CD4-positive, CD25-positive, alpha-beta regulatory T cell (primary cell): ENCODE measurements at regions not wholly inside any gene's neighbourhood (a gene's known extent, or its start where the extent isn't known, plus 50 kb on each side); places are given as distances from the start of the nearest gene placed in this dataset.
"Not testable (repeated sequence)": the region's sequence is repeated elsewhere in the genome, so short reads cannot be mapped to it uniquely, and the experiment has no call there.

Experiments
- ATAC-seq, 2 donors: fragments of 150-1000 bp; cut with Tn5 transposase; one replicate each; pipeline ENCODE4 v1.10.0; 2021; ENCODE audit warnings: low read depth in 2 of 2, moderate number of reproducible peaks in 2 of 2, moderate library complexity in 1 of 2
- DNase-seq, 3 donors: peaks; one replicate each; pipeline versions ENCODE4 v3.0.0 to v3.0.0-alpha.2; 2012 to 2022; ENCODE audit warnings: mixed read lengths in 1 of 3
- H3K27ac ChIP-seq: one replicate; pipeline ENCODE4 v1.7.0; 2013; ENCODE audit warnings: mild to moderate bottlenecking, low read length; ENCODE audit not compliant: insufficient read depth, poor library complexity, severe bottlenecking
- H3K27me3 ChIP-seq: one replicate; pipeline ENCODE4 v1.7.0; 2013; ENCODE audit warnings: low read length; ENCODE audit not compliant: control insufficient read depth, insufficient read depth
- H3K36me3 ChIP-seq: one replicate; pipeline ENCODE4 v1.7.0; 2013; ENCODE audit warnings: mild to moderate bottlenecking, low read length, moderate library complexity; ENCODE audit not compliant: control insufficient read depth, insufficient read depth
- H3K4me1 ChIP-seq: 2 replicates; pipeline ENCODE4 v1.7.0; 2013; ENCODE audit warnings: mild to moderate bottlenecking, low read length; ENCODE audit not compliant: insufficient read depth, control insufficient read depth, poor library complexity, severe bottlenecking
- H3K4me3 ChIP-seq: one replicate; pipeline ENCODE4 v1.7.0; 2013; ENCODE audit warnings: low read depth, mild to moderate bottlenecking, low read length, moderate library complexity
- H3K9me3 ChIP-seq, 2 experiments: 1 replicate in 1 of 2; 2 replicates in 1 of 2; pipeline ENCODE4 v1.7.0; 2013; ENCODE audit warnings: low read length in 2 of 2, mild to moderate bottlenecking in 1 of 2, moderate library complexity in 1 of 2; ENCODE audit not compliant: control insufficient read depth in 2 of 2
- H3K27ac Mint-ChIP-seq, 3 donors: one replicate each; pipeline ENCODE4 v1.8.0; 2020 to 2022; ENCODE audit warnings: mild to moderate bottlenecking in 3 of 3, mixed read lengths in 3 of 3, moderate library complexity in 2 of 3
- H3K27me3 Mint-ChIP-seq: one replicate; pipeline ENCODE4 v1.8.0; 2022; ENCODE audit warnings: mild to moderate bottlenecking, mixed read lengths
- H3K36me3 Mint-ChIP-seq: one replicate; pipeline ENCODE4 v1.8.0; 2020; ENCODE audit warnings: mixed read lengths
- H3K4me1 Mint-ChIP-seq, 4 donors: one replicate each; pipeline ENCODE4 v1.8.0; 2020 to 2022; ENCODE audit warnings: mixed read lengths in 4 of 4, mild to moderate bottlenecking in 1 of 4
- H3K4me3 Mint-ChIP-seq, 4 donors: one replicate each; pipeline ENCODE4 v1.8.0; 2020 to 2022; ENCODE audit warnings: mild to moderate bottlenecking in 4 of 4, mixed read lengths in 4 of 4, moderate library complexity in 3 of 4
- H3K9me3 Mint-ChIP-seq, 7 donors: one replicate each; pipeline ENCODE4 v1.8.0; 2020 to 2022; ENCODE audit warnings: mixed read lengths in 7 of 7, mild to moderate bottlenecking in 3 of 7, moderate library complexity in 2 of 7

DNA sequence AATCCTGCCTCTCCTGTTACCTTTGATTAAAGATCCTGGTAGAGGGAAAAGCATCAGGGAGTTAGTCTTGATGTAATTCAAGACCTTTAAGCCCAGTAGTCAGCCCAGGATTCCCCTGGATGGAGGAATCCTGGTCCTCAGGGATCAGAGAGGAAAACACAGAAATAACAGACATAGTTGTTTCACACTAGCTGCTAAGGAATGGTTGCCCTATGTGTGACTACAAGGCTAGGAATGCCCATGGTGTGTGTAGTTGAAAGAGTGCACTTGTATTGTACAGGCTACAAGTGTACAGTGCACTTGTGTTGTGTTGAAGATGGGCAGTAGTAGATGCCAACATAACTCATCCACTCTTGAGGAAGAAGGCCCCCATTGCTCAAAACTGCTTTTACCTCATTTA, 226.8 kb downstream of the AASDHPPT start:
- Histone ChIP-seq H3K9me3 (peaks cover 19 to 33% of the 10 kb centered on the region in 2 experiments), H3K4me1 (no peaks in the 10 kb centered on the region), H3K36me3 (no peaks in the 10 kb centered on the region), H3K27ac (no peak overlapping the region), H3K4me3 (no peak overlapping the region), H3K27me3 (no peaks in the 10 kb centered on the region)
- no peak overlapping the region for H3K4me3 Mint-ChIP-seq
- no peaks in the 10 kb centered on the region for H3K27me3 Mint-ChIP-seq
- ATAC-seq (no peak), DNase-seq (no peak)
- H3K9me3 Mint-ChIP-seq: peaks cover 0 to 27% (median 6%) of the 10 kb centered on the region in 7 donors
- no peaks in the 10 kb centered on the region for H3K4me1 Mint-ChIP-seq
- no peak overlapping the region for H3K27ac Mint-ChIP-seq
- H3K36me3 Mint-ChIP-seq: no peaks in the 10 kb centered on the region

DNA sequence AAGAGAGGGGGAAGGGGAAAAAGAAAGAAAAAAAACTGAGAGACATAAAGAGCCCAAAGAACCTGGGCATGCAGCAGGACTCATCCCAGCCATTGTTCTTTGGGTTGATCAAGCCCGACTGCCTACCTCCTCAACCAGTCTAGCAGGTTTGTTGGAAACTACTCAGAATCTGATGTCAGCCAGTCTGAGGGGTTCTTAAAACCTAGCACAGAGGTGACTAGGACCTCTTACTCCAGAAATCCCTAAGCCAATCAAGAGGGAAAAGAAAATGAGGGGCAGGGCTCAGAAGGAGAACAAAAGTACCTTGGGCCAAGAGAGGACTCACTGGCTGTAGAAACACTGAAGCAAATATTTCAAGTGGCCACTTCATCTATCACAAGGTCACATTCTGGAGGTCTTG, 228.0 kb downstream of the AASDHPPT start:
- no peak for ATAC-seq
- H3K36me3 ChIP-seq: no peaks in the 10 kb centered on the region
- Mint-ChIP-seq H3K27ac (peak overlapping the region in 1 of 3 donors; percentile 22), H3K4me3 (no peak overlapping the region), H3K4me1 (no peaks in the 10 kb centered on the region), H3K36me3 (no peaks in the 10 kb centered on the region), H3K27me3 (no peaks in the 10 kb centered on the region), H3K9me3 (peaks cover 0 to 27% (median 6%) of the 10 kb centered on the region in 7 donors)
- no peak overlapping the region for H3K27ac ChIP-seq
- peaks cover 16 to 33% of the 10 kb centered on the region in 2 experiments for H3K9me3 ChIP-seq
- DNase-seq: no peak
- H3K4me3 ChIP-seq: no peak overlapping the region
- no peaks in the 10 kb centered on the region for H3K4me1 ChIP-seq
- H3K27me3 ChIP-seq: no peaks in the 10 kb centered on the region

DNA sequence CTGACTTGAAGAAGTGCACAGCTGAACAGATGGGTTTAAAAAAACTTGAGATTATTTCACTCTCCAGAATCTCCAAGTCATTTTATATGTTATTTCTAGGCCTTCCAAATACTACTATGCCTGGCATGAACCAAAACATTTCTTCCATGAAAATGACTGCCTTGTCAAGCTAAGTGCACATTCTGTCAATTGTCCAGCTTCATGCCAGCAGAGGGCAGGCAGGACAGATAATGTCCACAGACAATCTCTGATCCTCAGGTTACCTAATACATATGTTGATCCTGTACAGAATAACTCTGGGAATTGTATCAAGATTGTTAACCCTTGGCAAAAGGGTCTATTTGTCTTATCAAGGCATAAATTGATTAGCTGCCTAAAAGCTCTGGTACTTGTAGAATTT, 229.5 kb downstream of the AASDHPPT start:
- Mint-ChIP-seq H3K36me3 (no peaks in the 10 kb centered on the region), H3K27ac (no peak overlapping the region), H3K4me1 (no peaks in the 10 kb centered on the region), H3K27me3 (no peaks in the 10 kb centered on the region), H3K9me3 (peaks cover 0 to 27% (median 6%) of the 10 kb centered on the region in 7 donors), H3K4me3 (no peak overlapping the region)
- Histone ChIP-seq H3K4me3 (no peak overlapping the region), H3K36me3 (no peaks in the 10 kb centered on the region), H3K27me3 (no peaks in the 10 kb centered on the region), H3K9me3 (peaks cover 8 to 21% of the 10 kb centered on the region in 2 experiments), H3K27ac (no peak overlapping the region), H3K4me1 (no peaks in the 10 kb centered on the region)
- ATAC-seq: no peak
- DNase-seq: no peak

DNA sequence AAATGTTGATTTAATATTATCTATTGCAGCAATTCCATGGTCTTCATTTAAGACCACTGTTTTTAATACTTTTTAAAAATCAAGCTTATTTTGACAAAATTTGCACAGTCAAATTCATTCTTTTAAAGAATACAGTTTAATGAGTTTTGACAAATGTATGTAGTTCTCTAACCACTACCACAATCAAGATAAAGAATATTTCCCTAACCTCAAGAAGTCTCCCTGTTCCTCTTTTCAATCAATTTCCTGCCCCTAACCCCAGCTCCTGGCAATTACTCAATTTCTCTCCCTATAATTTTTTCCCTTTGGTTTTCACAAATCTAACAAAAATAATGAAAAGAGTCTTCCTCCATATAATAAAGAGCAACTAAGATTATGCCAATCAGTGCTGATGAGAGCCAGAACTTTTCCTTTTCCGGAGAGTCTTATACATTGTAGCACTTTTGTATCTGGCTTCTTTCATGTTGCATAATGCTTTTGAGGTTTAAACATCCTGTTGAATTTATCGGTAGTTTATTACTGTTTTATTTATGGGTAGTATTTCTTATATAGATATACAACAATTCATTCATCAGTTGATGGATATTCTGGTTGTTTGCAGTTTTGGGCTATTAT, 231.7 kb downstream of the AASDHPPT start:
- H3K27ac Mint-ChIP-seq: no peak overlapping the region
- H3K4me3 Mint-ChIP-seq: no peak overlapping the region
- no peak overlapping the region for H3K27ac ChIP-seq
- ATAC-seq: no peak
- H3K9me3 ChIP-seq: no peaks in the 10 kb centered on the region
- no peaks in the 10 kb centered on the region for H3K27me3 Mint-ChIP-seq
- DNase-seq: no peak
- H3K4me3 ChIP-seq: no peak overlapping the region
- H3K27me3 ChIP-seq: no peaks in the 10 kb centered on the region
- H3K4me1 Mint-ChIP-seq: no peaks in the 10 kb centered on the region
- peaks cover 0 to 12% (median 1%) of the 10 kb centered on the region in 7 donors for H3K9me3 Mint-ChIP-seq
- no peaks in the 10 kb centered on the region for H3K36me3 ChIP-seq
- H3K36me3 Mint-ChIP-seq: no peaks in the 10 kb centered on the region
- no peaks in the 10 kb centered on the region for H3K4me1 ChIP-seq

DNA sequence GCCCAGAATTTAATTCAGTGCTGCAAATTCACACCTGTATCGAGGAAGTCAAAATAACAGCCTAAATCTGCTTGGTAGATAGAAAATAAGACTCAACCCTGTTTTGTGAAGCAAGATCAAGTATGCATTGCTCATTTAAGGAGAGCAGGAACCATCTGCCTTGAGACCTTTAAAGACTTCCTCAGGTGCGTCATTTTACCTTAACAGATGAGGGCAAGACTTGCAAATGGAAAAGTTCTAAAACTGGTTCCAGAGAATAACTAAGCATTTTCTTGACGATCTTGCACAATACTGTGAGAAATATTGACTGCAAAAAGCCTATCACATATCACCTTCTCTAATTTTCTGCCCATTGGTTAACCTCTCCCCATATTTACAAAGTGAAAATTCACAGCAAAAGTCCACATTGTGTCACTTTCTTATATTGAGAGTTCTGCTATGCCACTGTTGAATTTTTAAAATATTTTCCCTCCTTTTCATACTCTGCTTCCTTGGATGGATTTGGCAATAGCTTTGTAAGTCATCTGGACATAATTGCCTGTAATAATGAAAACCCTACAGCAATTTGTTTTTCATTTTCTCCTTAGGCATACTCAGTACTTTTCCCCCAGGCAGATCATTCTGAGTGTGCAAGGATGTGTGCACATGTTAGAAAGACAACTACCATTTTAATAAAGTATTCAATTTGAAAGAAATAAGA, 234.2 kb downstream of the AASDHPPT start:
- no peaks in the 10 kb centered on the region for H3K4me1 ChIP-seq
- ATAC-seq (no peak), DNase-seq (no peak)
- H3K9me3 ChIP-seq: no peaks in the 10 kb centered on the region
- Mint-ChIP-seq H3K9me3 (peaks cover 0 to 4% (median 0%) of the 10 kb centered on the region in 7 donors), H3K4me1 (no peaks in the 10 kb centered on the region), H3K36me3 (no peaks in the 10 kb centered on the region), H3K27me3 (no peaks in the 10 kb centered on the region), H3K4me3 (no peak overlapping the region), H3K27ac (no peak overlapping the region)
- H3K27ac ChIP-seq: no peak overlapping the region
- H3K36me3 ChIP-seq: no peaks in the 10 kb centered on the region
- no peak overlapping the region for H3K4me3 ChIP-seq
- no peaks in the 10 kb centered on the region for H3K27me3 ChIP-seq

DNA sequence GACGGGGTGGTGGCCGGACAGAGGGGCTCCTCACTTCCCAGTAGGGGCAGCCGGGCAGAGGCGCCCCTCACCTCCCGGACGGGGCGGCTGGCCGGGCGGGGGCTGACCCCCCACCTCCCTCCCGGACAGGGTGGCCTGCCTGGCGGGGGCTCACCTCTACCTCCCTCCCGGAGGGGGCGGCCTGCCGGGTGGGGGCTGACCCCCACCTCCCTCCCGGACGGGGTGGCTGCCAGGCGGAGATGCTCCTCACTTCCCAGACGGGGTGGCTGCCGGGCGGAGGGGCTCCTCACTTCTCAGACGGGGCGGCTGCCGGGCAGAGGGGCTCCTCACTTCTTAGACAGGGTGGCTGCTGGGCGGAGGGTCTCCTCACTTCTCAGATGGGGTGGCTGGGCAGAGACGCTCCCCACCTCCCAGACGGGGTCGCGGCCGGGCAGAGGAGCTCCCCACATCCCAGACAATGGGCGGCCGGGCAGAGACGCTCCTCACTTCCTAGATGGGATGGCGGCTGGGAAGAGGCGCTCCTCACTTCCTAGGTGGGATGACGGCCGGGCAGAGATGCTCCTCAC, 239.8 kb downstream of the AASDHPPT start:
- H3K9me3 Mint-ChIP-seq, ATAC-seq: not testable (repeated sequence)

DNA sequence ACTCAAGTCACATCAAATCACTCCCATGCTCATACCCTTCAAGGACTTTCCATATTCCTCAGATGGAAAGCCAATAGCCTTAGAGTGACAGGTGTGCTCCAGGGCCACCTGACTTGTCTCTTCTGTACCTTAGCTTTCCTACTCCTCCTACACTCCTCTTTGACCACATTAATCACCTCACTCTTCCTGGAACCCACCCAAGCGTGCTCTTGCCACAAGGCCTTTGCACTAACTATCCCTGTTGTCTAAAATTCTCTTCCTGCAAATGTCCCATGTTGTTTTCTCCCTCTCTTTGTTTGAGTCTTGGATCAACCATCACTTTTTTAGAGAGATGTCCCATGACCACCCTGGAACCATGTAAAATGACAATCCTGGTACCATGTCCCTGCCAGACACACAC, 244.1 kb downstream of the AASDHPPT start:
- Histone ChIP-seq H3K4me3 (no peak overlapping the region), H3K4me1 (no peaks in the 10 kb centered on the region), H3K27ac (no peak overlapping the region), H3K9me3 (no peaks in the 10 kb centered on the region), H3K36me3 (no peaks in the 10 kb centered on the region), H3K27me3 (no peaks in the 10 kb centered on the region)
- Mint-ChIP-seq H3K9me3 (peaks cover 0 to 2% (median 0%) of the 10 kb centered on the region in 7 donors), H3K27ac (no peak overlapping the region), H3K4me3 (no peak overlapping the region), H3K27me3 (no peaks in the 10 kb centered on the region), H3K36me3 (no peaks in the 10 kb centered on the region), H3K4me1 (no peaks in the 10 kb centered on the region)
- DNase-seq: no peak
- no peak for ATAC-seq

More for the DNA sequence above, 239.8 kb downstream of the AASDHPPT start:
- H3K27me3 Mint-ChIP-seq, H3K9me3 ChIP-seq, H3K27ac ChIP-seq, H3K27ac Mint-ChIP-seq, H3K4me3 Mint-ChIP-seq, H3K27me3 ChIP-seq, H3K36me3 Mint-ChIP-seq, H3K4me1 Mint-ChIP-seq, H3K36me3 ChIP-seq, H3K4me1 ChIP-seq, H3K4me3 ChIP-seq, DNase-seq: not testable (repeated sequence)

DNA sequence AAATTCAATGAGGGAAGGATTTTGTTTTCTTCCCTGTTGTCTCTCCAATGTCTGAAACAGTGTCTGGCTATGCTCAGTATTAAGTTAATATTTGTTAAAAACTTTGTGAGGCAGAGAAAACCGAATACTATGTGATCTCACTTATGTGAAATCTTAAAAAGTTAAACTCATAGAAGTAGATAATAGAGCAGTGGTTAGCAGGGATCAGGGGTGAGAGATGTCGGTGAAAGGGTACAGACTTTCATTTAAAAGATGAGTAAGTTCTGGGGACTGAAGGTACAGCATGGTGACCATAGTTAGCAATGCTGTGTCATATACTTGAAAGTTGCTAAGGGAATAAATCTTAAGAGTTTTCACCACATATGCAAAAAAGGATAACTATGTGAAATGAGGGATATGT, 244.6 kb downstream of the AASDHPPT start:
- no peaks in the 10 kb centered on the region for H3K4me1 ChIP-seq
- no peaks in the 10 kb centered on the region for H3K36me3 Mint-ChIP-seq
- ATAC-seq: no peak
- H3K4me3 ChIP-seq: no peak overlapping the region
- H3K9me3 ChIP-seq: no peaks in the 10 kb centered on the region
- no peak overlapping the region for H3K4me3 Mint-ChIP-seq
- H3K27ac ChIP-seq: no peak overlapping the region
- no peaks in the 10 kb centered on the region for H3K27me3 ChIP-seq
- H3K4me1 Mint-ChIP-seq: no peaks in the 10 kb centered on the region
- H3K9me3 Mint-ChIP-seq: peaks cover 0 to 2% (median 0%) of the 10 kb centered on the region in 7 donors
- H3K27ac Mint-ChIP-seq: no peak overlapping the region
- DNase-seq: no peak
- H3K27me3 Mint-ChIP-seq: no peaks in the 10 kb centered on the region
- no peaks in the 10 kb centered on the region for H3K36me3 ChIP-seq
